22Rv1 (cell line): ENCODE measurements at regions not wholly inside any gene's neighbourhood (a gene's known extent, or its start where the extent isn't known, plus 50 kb on each side); places are given as distances from the start of the nearest gene placed in this dataset.

Source experiments
- ZFX ChIP-seq: fragments of 450-650 bp; IDR thresholded peaks from 2 replicates; pipeline ENCODE4 v1.6.1; 2017; ENCODE audit warnings: antibody characterized with exemption, borderline replicate concordance
- TF ChIP-seq, protein P1 (sequence below): fragments of 450-650 bp; IDR thresholded peaks from 2 replicates; pipeline ENCODE4 v1.5.1; 2017; ENCODE audit warnings: mild to moderate bottlenecking

DNA sequence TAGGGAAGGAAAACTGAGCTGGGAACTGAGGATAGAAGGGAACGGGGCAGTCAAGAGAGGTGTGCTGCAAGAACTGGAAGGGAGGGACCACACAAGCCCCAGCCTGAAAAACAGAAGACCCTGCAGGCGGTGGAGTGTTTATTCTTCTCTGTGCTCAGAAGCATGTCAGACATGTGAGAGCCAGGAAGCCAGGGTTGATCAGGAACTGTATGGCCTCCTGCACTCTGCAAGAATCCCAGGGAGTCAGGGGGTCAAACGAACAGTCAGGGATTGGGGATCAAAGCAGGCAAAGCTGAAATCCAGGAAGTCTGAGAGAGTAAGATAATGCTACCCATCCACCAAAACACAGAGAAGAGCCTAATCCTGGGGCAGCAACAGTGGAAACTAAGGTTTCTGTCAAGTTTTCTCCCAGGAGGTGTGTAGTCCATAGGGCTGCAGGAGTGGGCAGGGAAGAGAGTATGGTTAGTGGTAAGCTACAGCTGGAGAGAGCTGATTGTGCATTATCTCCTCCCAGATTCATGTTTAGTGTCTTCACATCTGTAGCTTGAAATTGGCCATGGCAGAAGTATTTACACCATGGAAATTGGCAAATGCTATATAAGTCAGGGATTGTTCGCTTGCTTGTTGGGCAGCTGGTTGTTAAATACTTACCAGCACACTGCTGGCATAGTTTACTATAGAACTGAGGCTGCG, 115.4 kb upstream of the SLC44A1 start:
- TF ChIP-seq, protein P1, sequence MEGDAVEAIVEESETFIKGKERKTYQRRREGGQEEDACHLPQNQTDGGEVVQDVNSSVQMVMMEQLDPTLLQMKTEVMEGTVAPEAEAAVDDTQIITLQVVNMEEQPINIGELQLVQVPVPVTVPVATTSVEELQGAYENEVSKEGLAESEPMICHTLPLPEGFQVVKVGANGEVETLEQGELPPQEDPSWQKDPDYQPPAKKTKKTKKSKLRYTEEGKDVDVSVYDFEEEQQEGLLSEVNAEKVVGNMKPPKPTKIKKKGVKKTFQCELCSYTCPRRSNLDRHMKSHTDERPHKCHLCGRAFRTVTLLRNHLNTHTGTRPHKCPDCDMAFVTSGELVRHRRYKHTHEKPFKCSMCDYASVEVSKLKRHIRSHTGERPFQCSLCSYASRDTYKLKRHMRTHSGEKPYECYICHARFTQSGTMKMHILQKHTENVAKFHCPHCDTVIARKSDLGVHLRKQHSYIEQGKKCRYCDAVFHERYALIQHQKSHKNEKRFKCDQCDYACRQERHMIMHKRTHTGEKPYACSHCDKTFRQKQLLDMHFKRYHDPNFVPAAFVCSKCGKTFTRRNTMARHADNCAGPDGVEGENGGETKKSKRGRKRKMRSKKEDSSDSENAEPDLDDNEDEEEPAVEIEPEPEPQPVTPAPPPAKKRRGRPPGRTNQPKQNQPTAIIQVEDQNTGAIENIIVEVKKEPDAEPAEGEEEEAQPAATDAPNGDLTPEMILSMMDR = no peak
- TF ChIP-seq ZFX = no peak
